ENCODE measurements at regions not wholly inside any gene's neighbourhood (a gene's known extent, or its start where the extent isn't known, plus 50 kb on each side); places are given as distances from the start of the nearest gene placed in this dataset.

DNA sequence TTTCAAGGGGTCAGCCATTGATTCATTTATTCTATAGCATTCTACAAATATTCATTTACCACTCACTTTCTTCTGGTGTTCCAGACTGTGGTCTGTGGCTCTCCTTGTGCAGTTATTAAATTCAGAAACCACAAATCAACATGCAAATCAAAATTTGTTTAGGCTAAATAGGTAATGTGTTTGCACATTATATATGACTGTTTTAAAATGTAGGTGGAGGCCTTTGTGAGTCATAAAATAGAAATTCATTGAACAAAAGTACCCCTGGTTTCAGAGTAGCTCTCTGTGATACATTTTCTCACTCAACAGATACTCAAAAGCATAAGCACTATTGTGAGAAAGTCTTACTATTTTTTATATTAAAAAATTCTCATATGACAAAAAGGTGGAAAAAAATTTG is 385.5 kb upstream of the TSHZ2 start:
- Histone ChIP-seq H3K4me3 (ENCODE audit: low read depth in 1 of 2, low read length in 2 of 2) (no peak overlapping the region), H2AFZ (ENCODE audit: low read depth, low read length) (no peak overlapping the region), H3K27ac (ENCODE audit: low read length) (no peak overlapping the region), H4K20me1 (ENCODE audit: insufficient read depth, low read length) (no peaks in the 10 kb centered on the region), H3K9me3 (ENCODE audit: insufficient read depth, low read length, severe bottlenecking) (no peaks in the 10 kb centered on the region), H3K36me3 (ENCODE audit: insufficient read depth, low read length) (no peaks in the 10 kb centered on the region), H3K4me2 (ENCODE audit: insufficient read depth, low read length) (no peak overlapping the region), H3K27me3 (ENCODE audit: insufficient read depth, low read length, poor library complexity) (peaks cover 6% of the 10 kb centered on the region), H3K79me2 (ENCODE audit: insufficient read depth, low read length) (no peaks in the 10 kb centered on the region), H3K9ac (ENCODE audit: low read depth, low read length) (no peak overlapping the region), H3K4me1 (ENCODE audit: insufficient read depth, low read length) (no peaks in the 10 kb centered on the region)
- DNase-seq (no peak), ATAC-seq (ENCODE audit: insufficient read depth, low read depth) (no peak)
- TF ChIP-seq, protein P1, sequence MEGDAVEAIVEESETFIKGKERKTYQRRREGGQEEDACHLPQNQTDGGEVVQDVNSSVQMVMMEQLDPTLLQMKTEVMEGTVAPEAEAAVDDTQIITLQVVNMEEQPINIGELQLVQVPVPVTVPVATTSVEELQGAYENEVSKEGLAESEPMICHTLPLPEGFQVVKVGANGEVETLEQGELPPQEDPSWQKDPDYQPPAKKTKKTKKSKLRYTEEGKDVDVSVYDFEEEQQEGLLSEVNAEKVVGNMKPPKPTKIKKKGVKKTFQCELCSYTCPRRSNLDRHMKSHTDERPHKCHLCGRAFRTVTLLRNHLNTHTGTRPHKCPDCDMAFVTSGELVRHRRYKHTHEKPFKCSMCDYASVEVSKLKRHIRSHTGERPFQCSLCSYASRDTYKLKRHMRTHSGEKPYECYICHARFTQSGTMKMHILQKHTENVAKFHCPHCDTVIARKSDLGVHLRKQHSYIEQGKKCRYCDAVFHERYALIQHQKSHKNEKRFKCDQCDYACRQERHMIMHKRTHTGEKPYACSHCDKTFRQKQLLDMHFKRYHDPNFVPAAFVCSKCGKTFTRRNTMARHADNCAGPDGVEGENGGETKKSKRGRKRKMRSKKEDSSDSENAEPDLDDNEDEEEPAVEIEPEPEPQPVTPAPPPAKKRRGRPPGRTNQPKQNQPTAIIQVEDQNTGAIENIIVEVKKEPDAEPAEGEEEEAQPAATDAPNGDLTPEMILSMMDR (IDR thresholded peaks at IDR 0.05; ENCODE audit: borderline replicate concordance, extremely low read depth, low read length, poor library complexity, severe bottlenecking), result no peak
- TF ChIP-seq EZH2 (IDR thresholded peaks at IDR 0.05; ENCODE audit: borderline replicate concordance, low read depth, low read length, severe bottlenecking), result no peak

DNA sequence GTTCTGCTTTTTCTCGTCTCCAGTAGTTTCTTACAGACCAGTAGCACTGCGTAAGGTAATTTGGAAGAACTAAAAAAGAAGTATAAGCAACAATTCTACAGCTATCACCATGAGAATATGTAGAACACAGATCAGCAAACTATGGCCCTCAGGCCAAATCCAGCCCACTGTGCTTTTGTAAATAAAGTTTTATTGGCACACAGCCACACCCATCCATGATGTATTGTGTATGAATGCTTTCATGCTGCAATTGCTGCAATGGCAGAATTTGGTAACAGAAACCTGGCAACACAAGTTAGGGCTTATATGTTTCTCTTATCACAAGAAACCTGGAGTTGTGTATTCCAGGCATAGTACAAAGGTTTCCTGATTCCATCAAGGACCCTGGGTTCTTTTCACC is 386.8 kb upstream of the TSHZ2 start:
- no peaks in the 10 kb centered on the region for H3K79me2 ChIP-seq (ENCODE audit: insufficient read depth, low read length)
- no peaks in the 10 kb centered on the region for H3K36me3 ChIP-seq (ENCODE audit: insufficient read depth, low read length)
- no peaks in the 10 kb centered on the region for H3K4me1 ChIP-seq (ENCODE audit: insufficient read depth, low read length)
- H3K27ac ChIP-seq (ENCODE audit: low read length), result no peak overlapping the region
- no peak overlapping the region for H3K4me3 ChIP-seq (ENCODE audit: low read depth in 1 of 2, low read length in 2 of 2)
- H4K20me1 ChIP-seq (ENCODE audit: insufficient read depth, low read length), result no peaks in the 10 kb centered on the region
- no peak for DNase-seq
- TF ChIP-seq EZH2 (IDR thresholded peaks at IDR 0.05; ENCODE audit: borderline replicate concordance, low read depth, low read length, severe bottlenecking), result no peak
- TF ChIP-seq, protein P1 (IDR thresholded peaks at IDR 0.05; ENCODE audit: borderline replicate concordance, extremely low read depth, low read length, poor library complexity, severe bottlenecking), result no peak
- H2AFZ ChIP-seq (ENCODE audit: low read depth, low read length), result no peak overlapping the region
- no peaks in the 10 kb centered on the region for H3K9me3 ChIP-seq (ENCODE audit: insufficient read depth, low read length, severe bottlenecking)
- peaks cover 5% of the 10 kb centered on the region for H3K27me3 ChIP-seq (ENCODE audit: insufficient read depth, low read length, poor library complexity)
- no peak overlapping the region for H3K4me2 ChIP-seq (ENCODE audit: insufficient read depth, low read length)
- ATAC-seq (ENCODE audit: insufficient read depth, low read depth), result no peak
- H3K9ac ChIP-seq (ENCODE audit: low read depth, low read length), result no peak overlapping the region

DNA sequence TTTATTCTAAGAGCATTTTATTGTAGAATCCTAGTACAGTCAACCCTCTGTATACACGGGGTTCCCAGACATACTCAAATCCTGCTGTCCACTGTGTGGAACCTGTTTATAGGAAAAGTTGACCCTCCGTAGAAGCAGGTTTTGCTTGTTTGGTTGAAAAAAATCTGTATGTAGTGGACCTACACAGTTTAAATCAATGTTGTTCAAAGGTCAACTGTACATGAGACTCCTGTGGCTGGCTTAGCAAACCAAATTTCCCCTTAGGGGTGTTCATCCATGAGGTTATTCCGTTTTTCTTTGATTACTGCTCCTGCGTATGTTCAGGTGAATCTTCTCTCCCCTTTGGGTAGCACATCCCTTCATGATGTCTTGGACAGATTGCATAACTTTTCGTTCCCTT is 387.0 kb upstream of the ZFP64 start:
- Histone ChIP-seq H4K20me1 (ENCODE audit: insufficient read depth, low read length) (no peaks in the 10 kb centered on the region; the same call in 1 of the 2 replicates), H3K27ac (ENCODE audit: low read length) (no peak overlapping the region), H2AFZ (ENCODE audit: low read depth, low read length) (no peak overlapping the region), H3K9me3 (ENCODE audit: insufficient read depth, low read length, severe bottlenecking) (no peaks in the 10 kb centered on the region), H3K27me3 (ENCODE audit: insufficient read depth, low read length, poor library complexity) (peaks cover 11% of the 10 kb centered on the region), H3K4me2 (ENCODE audit: insufficient read depth, low read length) (no peak overlapping the region), H3K4me3 (ENCODE audit: low read depth in 1 of 2, low read length in 2 of 2) (no peak overlapping the region), H3K4me1 (ENCODE audit: insufficient read depth, low read length) (no peaks in the 10 kb centered on the region), H3K79me2 (ENCODE audit: insufficient read depth, low read length) (no peaks in the 10 kb centered on the region), H3K36me3 (ENCODE audit: insufficient read depth, low read length) (no peaks in the 10 kb centered on the region), H3K9ac (ENCODE audit: low read depth, low read length) (no peak overlapping the region)
- TF ChIP-seq EZH2 (IDR thresholded peaks at IDR 0.05; ENCODE audit: borderline replicate concordance, low read depth, low read length, severe bottlenecking), result no peak
- TF ChIP-seq, protein P1 (IDR thresholded peaks at IDR 0.05; ENCODE audit: borderline replicate concordance, extremely low read depth, low read length, poor library complexity, severe bottlenecking), result no peak
- no peak for ATAC-seq (ENCODE audit: insufficient read depth, low read depth)
- DNase-seq, result no peak

DNA sequence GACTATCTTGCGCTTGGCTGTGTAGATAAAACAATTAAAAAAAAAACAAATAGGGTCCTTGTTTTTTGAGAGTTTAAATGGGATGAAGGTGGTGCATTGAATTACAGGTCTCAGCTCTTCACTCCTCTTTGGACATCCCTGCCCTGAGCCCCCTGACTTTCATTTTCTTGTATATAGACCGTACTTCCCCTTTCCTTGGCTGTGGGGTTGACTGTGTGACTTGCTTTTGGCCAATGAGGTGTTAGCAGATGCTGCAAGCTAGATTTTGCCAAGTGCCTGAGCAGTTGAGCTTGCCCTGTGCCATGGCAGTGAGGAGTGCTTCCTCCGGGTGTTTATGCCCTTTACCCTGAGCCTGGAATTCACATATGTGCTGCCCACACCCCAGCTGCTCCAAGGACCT is 386.1 kb upstream of the ZFP64 start:
- Histone ChIP-seq H3K9ac (ENCODE audit: low read depth, low read length) (no peak overlapping the region), H3K27ac (ENCODE audit: low read length) (no peak overlapping the region), H3K36me3 (ENCODE audit: insufficient read depth, low read length) (no peaks in the 10 kb centered on the region), H3K27me3 (ENCODE audit: insufficient read depth, low read length, poor library complexity) (peaks cover 11% of the 10 kb centered on the region), H4K20me1 (ENCODE audit: insufficient read depth, low read length) (no peaks in the 10 kb centered on the region; the same call in 1 of the 2 replicates), H3K4me3 (ENCODE audit: low read depth in 1 of 2, low read length in 2 of 2) (no peak overlapping the region), H3K4me2 (ENCODE audit: insufficient read depth, low read length) (no peak overlapping the region), H3K4me1 (ENCODE audit: insufficient read depth, low read length) (no peaks in the 10 kb centered on the region), H2AFZ (ENCODE audit: low read depth, low read length) (no peak overlapping the region), H3K79me2 (ENCODE audit: insufficient read depth, low read length) (no peaks in the 10 kb centered on the region), H3K9me3 (ENCODE audit: insufficient read depth, low read length, severe bottlenecking) (no peaks in the 10 kb centered on the region)
- TF ChIP-seq, protein P1 (IDR thresholded peaks at IDR 0.05; ENCODE audit: borderline replicate concordance, extremely low read depth, low read length, poor library complexity, severe bottlenecking), result no peak
- no peak for TF ChIP-seq EZH2 (IDR thresholded peaks at IDR 0.05; ENCODE audit: borderline replicate concordance, low read depth, low read length, severe bottlenecking)
- DNase-seq (no peak), ATAC-seq (ENCODE audit: insufficient read depth, low read depth) (no peak)
